ENCODE measurements at regions not wholly inside any gene's neighbourhood (a gene's known extent, or its start where the extent isn't known, plus 50 kb on each side); places are given as distances from the start of the nearest gene placed in this dataset.

DNA sequence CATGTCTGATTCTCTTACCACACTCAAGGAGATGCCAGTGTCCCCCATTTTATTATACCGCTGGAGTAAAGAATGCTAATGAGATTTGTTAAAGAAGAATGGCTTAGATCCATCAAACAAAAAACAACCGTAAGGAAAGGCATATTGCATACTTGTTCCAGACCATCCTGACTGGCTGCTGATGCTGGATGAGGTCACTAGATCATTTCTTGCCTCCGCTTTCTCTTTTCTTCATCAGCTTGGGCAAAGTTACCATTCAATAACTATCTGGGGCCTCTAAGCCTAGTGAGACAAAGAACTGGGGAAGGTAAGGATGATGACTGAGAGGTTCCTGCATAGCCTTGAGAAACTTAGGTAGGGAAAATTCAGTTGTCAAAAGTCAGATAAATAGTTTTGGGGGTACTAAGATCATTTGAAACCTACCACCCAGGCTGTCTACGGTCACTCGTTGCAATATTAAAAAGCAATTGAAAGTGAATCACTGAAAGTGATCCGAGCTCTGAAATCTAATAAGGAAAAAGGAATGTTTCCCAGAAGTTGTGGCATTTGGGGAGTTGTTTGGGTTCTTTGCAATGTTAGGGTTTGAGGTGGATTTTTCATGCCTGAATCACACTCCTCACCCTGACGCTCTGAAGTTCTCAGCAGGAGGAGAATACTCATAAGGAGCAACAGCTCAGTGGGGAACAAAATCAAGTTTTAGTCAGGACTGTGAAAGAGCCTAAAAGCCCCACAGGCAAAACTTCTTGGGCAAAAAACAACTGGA lies 176.8 kb downstream of the HHIPL2 start:
- no peak overlapping the region for H3K4me3 ChIP-seq (ENCODE audit: insufficient read depth, low read depth, low read length)
- H3K4me1 ChIP-seq (ENCODE audit: control insufficient read depth, insufficient read depth, low read length): no peaks in the 10 kb centered on the region

DNA sequence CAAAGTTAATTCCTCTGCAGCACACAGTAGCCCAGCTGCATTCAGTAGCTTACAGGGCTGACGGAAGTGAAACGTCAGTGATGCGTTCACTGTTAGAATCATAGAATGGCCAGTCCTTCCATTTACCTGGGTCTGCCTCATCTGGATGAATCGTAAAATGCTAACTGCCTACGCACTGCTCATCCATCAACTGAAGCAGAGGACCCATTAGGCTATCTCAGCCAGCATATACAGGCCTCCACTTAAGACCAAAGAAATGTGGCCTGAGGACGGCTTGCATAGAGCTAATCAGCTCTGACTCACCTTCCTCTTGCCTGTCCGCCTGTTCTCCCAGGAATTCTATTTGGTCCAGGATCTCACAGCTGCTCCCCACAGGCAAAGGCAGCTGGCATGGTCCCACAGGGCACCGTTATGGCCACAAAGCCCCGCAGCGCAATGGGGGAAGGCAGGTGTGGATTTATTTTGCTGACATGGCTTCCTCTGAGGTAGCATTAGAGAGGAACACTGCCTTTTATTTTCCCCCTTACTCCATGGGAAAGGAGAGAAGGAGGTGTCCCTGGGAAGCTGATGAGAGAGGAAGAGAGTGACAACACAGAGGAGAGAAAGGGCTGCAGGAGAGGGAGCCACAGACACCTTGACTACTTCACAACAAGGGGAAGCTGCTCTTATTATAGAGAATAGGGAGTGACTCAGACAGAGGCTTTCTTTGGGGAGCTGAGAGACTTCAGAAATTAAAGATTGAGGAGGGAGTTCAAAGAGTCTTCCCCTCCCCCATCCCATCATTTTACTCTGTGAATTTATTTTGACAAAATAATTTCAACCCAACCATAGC lies 177.6 kb downstream of the HHIPL2 start:
- Histone ChIP-seq H3K4me3 (ENCODE audit: insufficient read depth, low read depth, low read length) (no peak overlapping the region), H3K27ac (ENCODE audit: insufficient read depth, low read depth, low read length, poor library complexity, severe bottlenecking) (no peak overlapping the region)

More for the DNA sequence above, 176.8 kb downstream of the HHIPL2 start:
- Histone ChIP-seq H3K9me3 (ENCODE audit: control insufficient read depth, low read length) (no peaks in the 10 kb centered on the region), H3K27me3 (ENCODE audit: control insufficient read depth, insufficient read depth, low read length, poor library complexity, severe bottlenecking) (no peaks in the 10 kb centered on the region), H3K36me3 (ENCODE audit: control insufficient read depth, insufficient read depth, low read length) (no peaks in the 10 kb centered on the region), H3K27ac (ENCODE audit: insufficient read depth, low read depth, low read length, poor library complexity, severe bottlenecking) (no peak overlapping the region)
- WGBS, 2 experiments: 90 to 96% methylated on average over 7 of the region's 7 CpGs

DNA sequence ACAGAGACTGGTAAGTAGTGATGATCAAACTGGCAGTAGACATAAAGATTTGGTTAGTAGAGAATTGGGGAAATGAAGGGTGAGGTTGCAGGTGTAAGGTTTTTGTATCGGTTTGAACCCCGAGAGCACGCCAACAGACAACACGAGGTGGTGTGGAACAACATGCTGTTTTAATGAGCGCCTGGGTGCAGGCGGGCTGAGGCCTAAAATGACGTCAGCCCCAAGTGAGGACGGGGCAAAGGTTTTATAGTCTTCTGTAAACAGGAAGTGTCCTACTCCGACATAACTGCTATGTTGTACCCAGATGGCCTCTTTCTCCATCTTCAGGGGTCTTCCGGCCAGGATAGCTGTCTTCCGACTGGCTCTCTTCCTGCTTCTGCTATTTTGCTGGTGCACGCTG lies 178.8 kb downstream of the HHIPL2 start:
- H3K4me1 ChIP-seq (ENCODE audit: control insufficient read depth, insufficient read depth, low read length): no peaks in the 10 kb centered on the region
- 95 to 96% methylated on average over 12 of the region's 12 CpGs for WGBS, 2 experiments
- no peak overlapping the region for H3K27ac ChIP-seq (ENCODE audit: insufficient read depth, low read depth, low read length, poor library complexity, severe bottlenecking)
- H3K4me3 ChIP-seq (ENCODE audit: insufficient read depth, low read depth, low read length): no peak overlapping the region
- H3K27me3 ChIP-seq (ENCODE audit: control insufficient read depth, insufficient read depth, low read length, poor library complexity, severe bottlenecking): no peaks in the 10 kb centered on the region
- no peaks in the 10 kb centered on the region for H3K9me3 ChIP-seq (ENCODE audit: control insufficient read depth, low read length)
- no peaks in the 10 kb centered on the region for H3K36me3 ChIP-seq (ENCODE audit: control insufficient read depth, insufficient read depth, low read length)

More for the DNA sequence above, 177.6 kb downstream of the HHIPL2 start:
- no peaks in the 10 kb centered on the region for H3K9me3 ChIP-seq (ENCODE audit: control insufficient read depth, low read length)
- WGBS, 2 experiments: 93 to 94% methylated on average over 10 of the region's 10 CpGs
- H3K36me3 ChIP-seq (ENCODE audit: control insufficient read depth, insufficient read depth, low read length): no peaks in the 10 kb centered on the region
- no peaks in the 10 kb centered on the region for H3K4me1 ChIP-seq (ENCODE audit: control insufficient read depth, insufficient read depth, low read length)
- no peaks in the 10 kb centered on the region for H3K27me3 ChIP-seq (ENCODE audit: control insufficient read depth, insufficient read depth, low read length, poor library complexity, severe bottlenecking)

DNA sequence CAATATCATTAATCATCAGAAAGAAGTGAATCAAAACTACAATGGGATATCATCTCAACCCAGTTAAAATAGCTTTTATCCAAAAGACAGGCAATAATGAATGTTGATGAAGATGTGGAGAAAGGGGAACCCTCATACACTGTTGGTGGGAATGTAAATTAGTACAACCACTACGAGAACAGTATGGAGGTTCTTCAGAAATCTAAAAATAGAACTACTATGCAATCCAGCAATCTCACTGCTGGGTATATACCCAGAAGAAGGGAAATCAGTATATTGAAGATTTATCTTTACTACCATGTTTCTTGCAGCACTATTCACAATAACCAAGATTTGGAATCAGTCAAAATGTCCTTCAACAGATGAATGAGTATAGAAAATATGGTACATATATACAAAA lies 189.8 kb downstream of the HHIPL2 start:
- no peak overlapping the region for H3K27ac ChIP-seq (ENCODE audit: insufficient read depth, low read depth, low read length, poor library complexity, severe bottlenecking)
- H3K27me3 ChIP-seq (ENCODE audit: control insufficient read depth, insufficient read depth, low read length, poor library complexity, severe bottlenecking): no peaks in the 10 kb centered on the region
- H3K36me3 ChIP-seq (ENCODE audit: control insufficient read depth, insufficient read depth, low read length): no peaks in the 10 kb centered on the region
- H3K9me3 ChIP-seq (ENCODE audit: control insufficient read depth, low read length): no peaks in the 10 kb centered on the region
- no peaks in the 10 kb centered on the region for H3K4me1 ChIP-seq (ENCODE audit: control insufficient read depth, insufficient read depth, low read length)
- WGBS, 2 experiments: no CpG with 5 or more reads among the region's 1 CpG
- H3K4me3 ChIP-seq (ENCODE audit: insufficient read depth, low read depth, low read length): no peak overlapping the region

DNA sequence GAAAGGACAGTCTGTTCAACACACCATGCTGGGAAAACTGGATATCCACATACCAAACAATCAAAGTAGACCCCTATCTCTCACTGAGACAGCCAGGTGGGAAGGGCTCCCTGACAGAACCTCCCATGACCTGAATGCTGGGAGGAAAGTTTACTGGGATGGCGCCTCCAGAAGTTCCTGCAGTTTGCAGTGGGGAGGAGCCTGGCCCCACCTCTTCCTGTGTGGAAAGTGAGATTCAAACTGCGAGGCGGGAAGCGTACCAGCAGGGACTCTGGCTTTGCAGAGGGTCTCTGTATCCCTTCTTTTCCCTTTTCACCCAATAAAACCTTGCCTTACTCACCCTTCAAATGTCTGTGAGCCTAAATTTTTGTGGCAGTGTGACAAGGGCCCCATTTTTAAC lies 190.7 kb downstream of the HHIPL2 start:
- H3K4me1 ChIP-seq (ENCODE audit: control insufficient read depth, insufficient read depth, low read length): no peaks in the 10 kb centered on the region
- no peak overlapping the region for H3K27ac ChIP-seq (ENCODE audit: insufficient read depth, low read depth, low read length, poor library complexity, severe bottlenecking)
- no peaks in the 10 kb centered on the region for H3K27me3 ChIP-seq (ENCODE audit: control insufficient read depth, insufficient read depth, low read length, poor library complexity, severe bottlenecking)
- H3K36me3 ChIP-seq (ENCODE audit: control insufficient read depth, insufficient read depth, low read length): no peaks in the 10 kb centered on the region
- H3K4me3 ChIP-seq (ENCODE audit: insufficient read depth, low read depth, low read length): no peak overlapping the region
- WGBS, 2 experiments: 84 to 85% methylated on average over 4 of the region's 4 CpGs
- no peaks in the 10 kb centered on the region for H3K9me3 ChIP-seq (ENCODE audit: control insufficient read depth, low read length)

- 94 to 97% methylated on average over 3 of the region's 3 CpGs for WGBS, 2 experiments
- no peaks in the 10 kb centered on the region for H3K9me3 ChIP-seq (ENCODE audit: control insufficient read depth, low read length)
- H3K36me3 ChIP-seq (ENCODE audit: control insufficient read depth, insufficient read depth, low read length): no peaks in the 10 kb centered on the region
- H3K27me3 ChIP-seq (ENCODE audit: control insufficient read depth, insufficient read depth, low read length, poor library complexity, severe bottlenecking): no peaks in the 10 kb centered on the region
- H3K4me3 ChIP-seq (ENCODE audit: insufficient read depth, low read depth, low read length): no peak overlapping the region
- H3K4me1 ChIP-seq (ENCODE audit: control insufficient read depth, insufficient read depth, low read length): no peaks in the 10 kb centered on the region
- H3K27ac ChIP-seq (ENCODE audit: insufficient read depth, low read depth, low read length, poor library complexity, severe bottlenecking): no peak overlapping the region
Measured at GRCh38 chr1:222347627-222348026, 200.3 kb downstream of the HHIPL2 start.

DNA sequence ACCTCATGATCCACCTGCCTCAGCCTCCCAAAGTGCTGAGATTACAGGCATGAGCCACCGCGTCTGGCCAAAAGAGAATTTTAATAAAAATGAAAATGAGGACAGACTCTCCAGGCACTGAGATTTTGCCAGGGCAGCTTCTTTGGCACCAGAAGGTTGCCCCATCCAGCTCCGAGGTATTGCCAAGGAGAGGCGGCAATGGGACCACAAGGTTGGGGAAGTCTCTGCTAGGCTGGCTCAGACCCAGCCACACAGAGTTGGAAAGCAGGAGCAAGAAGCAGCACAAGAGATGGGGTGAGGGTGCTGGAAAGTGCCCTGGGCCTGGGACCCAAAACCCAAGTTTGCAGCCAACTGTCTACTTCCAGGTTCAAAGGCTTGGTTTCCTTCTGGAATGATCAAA lies 200.9 kb downstream of the HHIPL2 start:
- Histone ChIP-seq H3K4me3 (ENCODE audit: insufficient read depth, low read depth, low read length) (no peak overlapping the region), H3K27me3 (ENCODE audit: control insufficient read depth, insufficient read depth, low read length, poor library complexity, severe bottlenecking) (no peaks in the 10 kb centered on the region), H3K27ac (ENCODE audit: insufficient read depth, low read depth, low read length, poor library complexity, severe bottlenecking) (no peak overlapping the region), H3K36me3 (ENCODE audit: control insufficient read depth, insufficient read depth, low read length) (no peaks in the 10 kb centered on the region), H3K9me3 (ENCODE audit: control insufficient read depth, low read length) (no peaks in the 10 kb centered on the region), H3K4me1 (ENCODE audit: control insufficient read depth, insufficient read depth, low read length) (no peaks in the 10 kb centered on the region)
- WGBS, 2 experiments: 96 to 97% methylated on average over 4 of the region's 4 CpGs

DNA sequence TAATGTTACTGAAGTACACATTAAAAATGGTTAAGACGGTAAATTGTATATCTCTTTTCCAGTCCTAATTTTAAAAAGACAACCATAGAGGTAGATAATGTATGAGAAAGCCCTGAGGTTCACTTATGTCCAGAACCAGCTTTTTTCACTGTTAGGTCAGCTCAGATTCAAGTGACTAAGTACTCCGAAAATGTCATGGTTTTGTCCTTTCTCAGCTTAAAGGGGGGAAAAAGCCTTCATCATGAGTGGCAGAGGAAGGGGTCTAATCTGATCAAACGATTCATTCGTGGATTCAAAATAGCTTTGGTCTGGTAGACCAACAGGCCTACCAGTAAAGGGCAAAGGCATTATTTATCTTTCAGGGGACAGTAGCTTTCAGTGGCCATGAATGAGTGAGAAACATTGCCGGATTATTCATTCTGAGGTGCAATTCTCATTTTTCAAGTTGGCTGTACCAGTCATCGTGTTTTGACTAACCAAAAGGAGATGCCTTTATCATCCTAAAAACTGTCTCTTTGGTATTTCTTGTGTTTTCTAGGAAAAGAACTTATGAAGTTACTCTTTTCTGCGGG lies 208.4 kb downstream of the HHIPL2 start:
- 78 to 79% methylated on average over 6 of the region's 7 CpGs for WGBS, 2 experiments
- Histone ChIP-seq H3K9me3 (ENCODE audit: control insufficient read depth, low read length) (no peaks in the 10 kb centered on the region), H3K36me3 (ENCODE audit: control insufficient read depth, insufficient read depth, low read length) (no peaks in the 10 kb centered on the region), H3K4me1 (ENCODE audit: control insufficient read depth, insufficient read depth, low read length) (no peaks in the 10 kb centered on the region), H3K4me3 (ENCODE audit: insufficient read depth, low read depth, low read length) (no peak overlapping the region), H3K27ac (ENCODE audit: insufficient read depth, low read depth, low read length, poor library complexity, severe bottlenecking) (no peak overlapping the region), H3K27me3 (ENCODE audit: control insufficient read depth, insufficient read depth, low read length, poor library complexity, severe bottlenecking) (no peaks in the 10 kb centered on the region)

- no peaks in the 10 kb centered on the region for H3K9me3 ChIP-seq (ENCODE audit: control insufficient read depth, low read length)
- no peaks in the 10 kb centered on the region for H3K36me3 ChIP-seq (ENCODE audit: control insufficient read depth, insufficient read depth, low read length)
- no peaks in the 10 kb centered on the region for H3K4me1 ChIP-seq (ENCODE audit: control insufficient read depth, insufficient read depth, low read length)
- no peak overlapping the region for H3K27ac ChIP-seq (ENCODE audit: insufficient read depth, low read depth, low read length, poor library complexity, severe bottlenecking)
- H3K4me3 ChIP-seq (ENCODE audit: insufficient read depth, low read depth, low read length): no peak overlapping the region
- 85 to 89% methylated on average over 1 of the region's 1 CpG for WGBS, 2 experiments
- H3K27me3 ChIP-seq (ENCODE audit: control insufficient read depth, insufficient read depth, low read length, poor library complexity, severe bottlenecking): no peaks in the 10 kb centered on the region
Measured at GRCh38 chr1:222335586-222335985, 212.3 kb downstream of the HHIPL2 start.

- H3K4me3 ChIP-seq (ENCODE audit: insufficient read depth, low read depth, low read length): no peak overlapping the region
- H3K36me3 ChIP-seq (ENCODE audit: control insufficient read depth, insufficient read depth, low read length): no peaks in the 10 kb centered on the region
- no peaks in the 10 kb centered on the region for H3K27me3 ChIP-seq (ENCODE audit: control insufficient read depth, insufficient read depth, low read length, poor library complexity, severe bottlenecking)
- no peaks in the 10 kb centered on the region for H3K4me1 ChIP-seq (ENCODE audit: control insufficient read depth, insufficient read depth, low read length)
- WGBS, 2 experiments: 85 to 91% methylated on average over 5 of the region's 5 CpGs
- no peaks in the 10 kb centered on the region for H3K9me3 ChIP-seq (ENCODE audit: control insufficient read depth, low read length)
- H3K27ac ChIP-seq (ENCODE audit: insufficient read depth, low read depth, low read length, poor library complexity, severe bottlenecking): no peak overlapping the region
Measured at GRCh38 chr1:222334026-222334680, 213.8 kb downstream of the HHIPL2 start.
